HAP-1 (cell line): ENCODE measurements at regions not wholly inside any gene's neighbourhood (a gene's known extent, or its start where the extent isn't known, plus 50 kb on each side); places are given as distances from the start of the nearest gene placed in this dataset.
"Not testable (repeated sequence)": the region's sequence is repeated elsewhere in the genome, so short reads cannot be mapped to it uniquely, and the experiment has no call there.

ENCODE experiments used
- DNase-seq, 2 experiments: peaks; one replicate each; pipeline ENCODE4 v3.0.0-alpha.2; 2016 to 2020; ENCODE audit warnings: low spot score in 2 of 2
- H3K27me3 ChIP-seq: fragments of 250-450 bp; sonication (Bioruptor Pico); 2 replicates; pipeline ENCODE4 v1.5.1; 2020; ENCODE audit warnings: low read depth, mild to moderate bottlenecking, moderate library complexity
- H3K36me3 ChIP-seq: fragments of 250-450 bp; sonication (Bioruptor Pico); replicated peaks from 2 replicates; pipeline ENCODE4 v1.5.1; 2020; ENCODE audit warnings: mild to moderate bottlenecking
- H3K4me1 ChIP-seq: fragments of 250-450 bp; sonication (Bioruptor Pico); 2 replicates; pipeline ENCODE4 v1.5.1; 2020; ENCODE audit warnings: mild to moderate bottlenecking
- H3K4me3 ChIP-seq: fragments of 250-450 bp; sonication (Bioruptor Pico); 2 replicates; pipeline ENCODE4 v1.5.1; 2020; ENCODE audit warnings: mild to moderate bottlenecking, moderate library complexity
- H3K9me3 ChIP-seq: fragments of 250-450 bp; sonication (Bioruptor Pico); 2 replicates; pipeline ENCODE4 v1.5.1; 2020; ENCODE audit warnings: mild to moderate bottlenecking, moderate library complexity
- in situ Hi-C: fragments of 300-500 bp; cut with MboI; formaldehyde crosslinking; loops from 3 replicates; pipeline ENCODE4 v1.14.3; 2020; ENCODE audit warnings: low sequenced_read_pairs, inconsistent platforms, mixed read lengths

DNA sequence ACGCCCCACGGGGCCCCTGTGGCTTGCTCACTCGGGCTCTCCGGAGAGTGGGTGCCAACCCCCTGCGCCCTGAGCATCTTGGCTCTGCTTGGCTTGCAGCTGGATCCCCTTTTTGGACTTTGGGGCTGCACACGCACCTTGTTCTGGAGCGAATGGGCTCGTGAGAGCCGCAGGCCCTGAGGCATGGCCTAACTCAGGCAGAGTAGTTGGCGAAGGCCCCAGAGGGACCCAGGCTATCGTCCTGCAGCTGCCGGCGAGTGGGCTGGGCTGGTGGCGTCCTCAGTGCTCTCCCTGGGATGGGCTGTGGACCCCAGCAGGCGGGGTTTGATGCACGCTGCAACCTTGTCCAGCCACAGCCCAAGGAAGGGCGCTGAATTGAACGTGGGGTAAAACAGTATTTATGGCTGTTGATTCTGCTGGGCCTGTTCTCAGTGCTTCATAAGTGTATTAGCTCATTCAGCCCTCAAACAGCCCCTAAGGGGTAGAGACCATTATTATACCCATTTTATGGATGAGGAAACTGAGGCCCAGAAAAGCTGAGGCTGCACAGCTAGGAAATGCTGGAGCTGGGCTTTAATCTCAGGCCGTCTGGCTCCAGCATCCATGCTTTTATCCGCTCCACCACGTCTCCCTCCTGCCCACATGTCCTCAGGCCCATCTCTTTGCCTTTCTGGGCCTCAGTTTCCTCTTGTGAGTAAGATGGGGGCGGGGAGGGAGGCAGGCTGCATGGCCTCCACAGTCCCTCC lies 171.2 kb upstream of the CIBAR2 start:
- Histone ChIP-seq H3K4me1 (peaks cover 5% of the 10 kb centered on the region; the same call in 1 of the 2 replicates), H3K27me3 (no peaks in the 10 kb centered on the region), H3K4me3 (no peak overlapping the region), H3K9me3 (no peaks in the 10 kb centered on the region), H3K36me3 (no peaks in the 10 kb centered on the region)
- in situ Hi-C loops: no loop called here
- no peak for DNase-seq

DNA sequence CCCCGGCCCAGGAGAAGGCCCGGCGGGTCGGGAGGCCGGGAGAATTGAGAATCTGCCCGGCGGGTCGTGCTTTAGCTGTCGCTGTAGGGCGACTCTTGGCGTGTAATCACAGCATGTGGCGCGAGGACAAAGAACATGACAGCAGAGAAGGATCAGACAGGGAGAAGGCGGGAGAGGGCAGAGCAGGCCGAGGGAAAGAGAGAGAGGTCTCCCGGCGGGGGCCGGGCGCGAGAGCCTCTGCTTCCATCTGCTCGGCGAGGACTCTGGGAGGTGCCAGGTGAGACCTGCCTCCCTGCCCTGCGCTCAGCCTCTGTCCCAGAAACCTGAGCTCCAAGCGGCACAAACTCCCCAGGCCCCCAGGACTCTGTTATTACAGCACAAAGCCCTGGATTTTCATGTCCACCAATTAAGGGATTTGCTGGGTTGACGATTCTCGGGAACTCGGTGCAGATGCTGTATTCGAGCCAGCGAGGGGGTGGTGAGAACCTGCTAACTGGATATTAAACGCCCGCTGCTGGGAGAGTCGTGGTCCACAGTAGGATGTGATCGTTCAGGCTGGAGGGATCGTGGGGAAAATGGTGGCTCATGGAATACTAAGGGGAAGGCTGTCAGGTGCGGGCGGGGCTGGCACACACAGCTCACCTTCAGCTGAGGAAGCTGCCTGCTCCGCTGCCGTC lies 172.0 kb upstream of the CIBAR2 start:
- peak in 1 of 2 experiments; percentile 33 for DNase-seq
- Histone ChIP-seq H3K9me3 (no peaks in the 10 kb centered on the region), H3K36me3 (no peaks in the 10 kb centered on the region), H3K4me1 (peaks cover 5% of the 10 kb centered on the region; the same call in 1 of the 2 replicates), H3K27me3 (no peaks in the 10 kb centered on the region), H3K4me3 (no peak overlapping the region)
- in situ Hi-C loops: no loop called here

DNA sequence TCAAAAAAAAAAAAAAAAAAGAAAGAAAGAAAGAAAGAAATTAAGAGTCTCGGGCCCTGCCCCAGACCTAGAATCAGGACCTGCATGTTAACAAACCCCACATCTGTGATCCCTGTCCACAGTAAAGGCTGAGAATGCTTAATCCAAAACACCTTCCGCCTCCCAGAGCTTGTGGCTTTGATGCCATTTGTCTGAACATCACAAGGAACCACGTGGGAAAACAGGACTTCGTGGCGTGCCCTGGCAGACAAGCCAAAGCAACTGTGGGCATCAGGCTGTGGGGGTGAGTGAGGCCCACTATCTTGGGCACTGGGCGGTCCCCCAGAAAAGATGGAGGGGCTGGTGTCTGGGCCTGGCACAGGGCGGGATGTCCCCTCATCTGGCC lies 173.4 kb upstream of the CIBAR2 start:
- no peak for DNase-seq
- in situ Hi-C loops: no loop called here
- Histone ChIP-seq H3K27me3 (no peaks in the 10 kb centered on the region), H3K4me3 (no peak overlapping the region), H3K36me3 (no peaks in the 10 kb centered on the region), H3K9me3 (no peaks in the 10 kb centered on the region), H3K4me1 (peaks cover 5% of the 10 kb centered on the region; the same call in 1 of the 2 replicates)

DNA sequence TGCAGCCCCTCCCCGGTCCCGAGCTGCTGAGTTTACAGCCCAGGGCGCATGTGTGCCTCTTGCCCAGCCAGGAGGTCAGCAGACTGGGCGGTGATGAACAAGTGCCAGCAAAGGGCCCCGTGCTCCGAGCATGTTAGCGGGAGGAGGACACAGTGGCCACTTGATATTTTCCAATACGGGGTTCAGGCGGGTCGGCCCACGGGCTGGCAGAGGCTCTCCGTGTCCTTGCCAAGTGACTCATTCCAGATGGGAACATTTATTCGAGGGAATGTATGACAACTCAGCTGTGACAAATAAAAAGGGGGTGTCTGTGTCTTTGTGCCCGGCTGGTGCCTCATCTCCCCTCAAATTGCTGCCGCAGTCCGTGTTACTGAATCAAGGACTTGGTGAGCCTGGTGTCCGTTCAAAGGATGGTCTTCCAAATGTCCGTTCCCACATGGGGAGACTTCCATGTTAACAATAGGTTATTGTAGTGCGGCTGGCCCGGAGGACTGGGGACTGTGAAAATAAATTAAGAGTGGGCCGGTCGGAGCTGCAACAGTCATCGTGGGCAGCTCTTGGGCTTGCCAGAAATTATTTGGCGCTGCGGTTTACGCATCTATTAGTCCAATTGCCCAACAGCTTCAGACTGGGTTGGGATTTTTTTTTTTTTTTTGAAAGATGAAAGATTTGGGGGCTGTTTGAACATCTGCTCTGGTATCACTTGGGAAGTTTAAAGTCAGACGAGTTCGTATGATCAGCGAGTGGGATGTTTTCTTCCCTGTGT lies 174.0 kb upstream of the CIBAR2 start:
- H3K4me3 ChIP-seq: no peak overlapping the region
- H3K9me3 ChIP-seq: no peaks in the 10 kb centered on the region
- in situ Hi-C loops: no loop called here
- DNase-seq: no peak
- peaks cover 5% of the 10 kb centered on the region; the same call in 1 of the 2 replicates for H3K4me1 ChIP-seq
- H3K36me3 ChIP-seq: no peaks in the 10 kb centered on the region
- no peaks in the 10 kb centered on the region for H3K27me3 ChIP-seq

DNA sequence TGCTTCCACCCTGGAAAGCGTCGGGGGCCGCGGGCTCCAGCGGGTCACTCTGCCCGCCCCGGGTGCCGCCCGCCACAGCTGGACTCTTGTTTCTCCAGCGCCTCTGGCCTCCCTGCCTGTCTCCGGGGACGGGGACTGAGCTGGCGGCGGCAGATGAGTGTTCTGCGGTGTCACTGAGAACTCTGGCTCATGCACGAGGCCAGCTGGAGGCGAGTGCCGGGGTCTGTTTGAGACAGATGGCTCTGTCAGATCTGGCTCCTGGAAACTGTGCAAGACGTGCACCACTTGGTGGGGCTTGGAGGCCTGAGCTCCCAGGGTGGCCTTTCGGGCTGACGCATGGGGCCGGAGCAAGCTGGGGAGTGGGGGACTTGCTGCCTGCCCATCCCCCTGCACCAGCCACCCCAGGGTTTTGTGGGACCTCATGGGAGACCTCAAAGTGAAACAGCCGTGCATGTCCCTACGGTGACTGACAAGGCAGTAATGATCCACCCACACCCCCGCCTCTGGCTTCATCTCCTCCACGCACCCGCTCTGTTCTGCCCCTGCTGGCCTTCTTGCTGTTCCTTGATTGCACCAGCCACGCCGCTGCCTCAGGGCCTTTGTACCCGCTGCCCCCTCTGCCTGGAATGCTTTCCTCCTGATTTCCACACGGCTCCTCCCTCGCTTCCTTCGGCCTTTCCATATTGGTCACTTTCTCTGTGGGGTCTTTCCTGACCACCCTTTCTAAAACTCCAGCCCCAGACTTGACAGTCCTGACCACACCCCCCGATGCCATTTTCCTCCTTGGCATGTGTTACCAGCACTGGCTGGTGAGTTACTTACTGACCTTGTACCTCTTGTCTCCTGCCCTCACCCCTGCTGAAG lies 174.9 kb upstream of the CIBAR2 start:
- Histone ChIP-seq H3K27me3 (no peaks in the 10 kb centered on the region), H3K4me3 (no peak overlapping the region), H3K4me1 (peaks cover 5% of the 10 kb centered on the region; the same call in 1 of the 2 replicates), H3K36me3 (no peaks in the 10 kb centered on the region), H3K9me3 (no peaks in the 10 kb centered on the region)
- in situ Hi-C loops: no loop called here
- DNase-seq: no peak

DNA sequence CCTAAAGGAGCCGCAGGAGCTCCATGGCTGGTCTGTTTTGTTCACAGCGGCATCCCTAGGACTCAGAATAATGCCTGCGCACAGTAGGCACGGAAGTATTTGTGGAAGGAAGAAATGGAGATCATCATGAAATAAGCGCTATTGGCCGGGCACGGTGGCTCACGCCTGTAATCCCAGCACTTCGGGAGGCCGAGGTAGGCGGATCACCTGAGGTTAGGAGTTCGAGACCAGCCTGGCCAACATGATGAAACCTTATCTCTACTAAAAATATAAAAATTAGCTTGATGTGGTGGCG lies 175.5 kb upstream of the CIBAR2 start:
- H3K9me3 ChIP-seq, in situ Hi-C loops, H3K4me3 ChIP-seq, DNase-seq, H3K36me3 ChIP-seq, H3K4me1 ChIP-seq, H3K27me3 ChIP-seq: not testable (repeated sequence)

DNA sequence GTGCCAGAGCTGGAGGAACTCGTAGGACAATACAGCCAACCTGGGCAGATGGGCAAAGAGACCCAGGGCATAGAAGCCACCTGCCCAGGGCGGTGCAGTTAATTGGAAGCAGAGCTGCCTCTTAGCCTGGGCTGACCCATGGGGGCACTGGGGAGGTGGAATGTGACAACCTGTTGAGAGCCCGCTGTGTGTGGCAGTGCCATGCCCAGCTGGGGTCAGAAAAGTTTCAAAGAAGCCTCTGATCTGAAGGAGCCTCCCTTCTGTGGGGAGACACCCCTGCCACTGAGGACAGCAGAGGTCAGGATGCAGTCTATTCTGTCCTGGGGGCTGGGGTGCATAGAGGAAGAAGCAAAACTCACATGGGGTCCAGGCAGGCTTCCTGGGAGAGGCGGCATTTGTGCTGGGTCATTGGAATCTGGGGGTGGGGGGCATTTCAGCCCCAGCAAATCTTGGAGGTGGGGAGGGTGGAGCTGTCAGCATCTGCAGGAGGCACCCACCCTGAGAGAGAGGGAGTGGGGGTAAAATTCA lies 176.1 kb upstream of the CIBAR2 start:
- Histone ChIP-seq H3K9me3 (no peaks in the 10 kb centered on the region), H3K27me3 (no peaks in the 10 kb centered on the region), H3K4me3 (no peak overlapping the region), H3K4me1 (peaks cover 5% of the 10 kb centered on the region; the same call in 1 of the 2 replicates), H3K36me3 (no peaks in the 10 kb centered on the region)
- DNase-seq: no peak
- in situ Hi-C loops: no loop called here

DNA sequence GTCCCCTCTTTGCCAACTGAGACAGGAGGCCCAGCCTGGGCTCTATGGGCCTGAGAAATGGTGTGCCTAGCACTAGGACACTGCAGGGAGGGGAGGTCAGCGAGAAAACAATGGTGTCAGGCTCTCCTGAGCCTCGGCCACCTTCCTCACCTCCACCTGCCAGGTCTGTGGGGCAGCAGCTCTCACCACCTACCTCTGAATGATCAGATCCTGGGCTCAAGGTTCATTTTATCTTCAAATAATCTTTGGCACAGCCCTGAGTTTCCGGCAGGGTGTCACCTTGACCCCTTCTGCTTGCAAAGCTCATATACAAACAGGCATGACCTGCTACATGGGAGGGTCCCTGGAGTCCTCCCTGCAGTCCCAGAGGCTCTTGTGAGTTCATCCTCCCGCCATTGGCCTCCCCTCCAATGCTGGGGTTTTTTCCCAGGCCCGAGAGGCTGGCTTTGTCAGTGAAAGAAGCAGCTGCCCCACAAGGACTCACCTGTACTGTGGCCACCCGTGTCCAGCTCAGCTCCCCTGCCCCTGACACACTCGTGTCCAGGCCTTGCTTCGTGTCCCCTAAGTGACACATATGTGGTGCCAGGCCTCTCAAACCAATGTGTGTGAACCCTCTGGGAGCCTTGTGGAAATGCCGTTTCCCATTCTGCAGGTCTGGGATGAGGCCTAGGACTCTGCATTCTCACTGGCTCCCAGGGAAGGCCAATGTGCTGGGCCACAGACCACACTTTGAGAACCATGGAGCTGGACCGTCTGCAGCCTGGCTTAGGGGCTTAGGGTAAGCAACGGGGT lies 176.8 kb upstream of the CIBAR2 start:
- H3K4me1 ChIP-seq: peaks cover 2% of the 10 kb centered on the region; the same call in 1 of the 2 replicates
- DNase-seq: no peak
- H3K4me3 ChIP-seq: no peak overlapping the region
- H3K36me3 ChIP-seq: no peaks in the 10 kb centered on the region
- in situ Hi-C loops: no loop called here
- H3K9me3 ChIP-seq: no peaks in the 10 kb centered on the region
- H3K27me3 ChIP-seq: no peaks in the 10 kb centered on the region

DNA sequence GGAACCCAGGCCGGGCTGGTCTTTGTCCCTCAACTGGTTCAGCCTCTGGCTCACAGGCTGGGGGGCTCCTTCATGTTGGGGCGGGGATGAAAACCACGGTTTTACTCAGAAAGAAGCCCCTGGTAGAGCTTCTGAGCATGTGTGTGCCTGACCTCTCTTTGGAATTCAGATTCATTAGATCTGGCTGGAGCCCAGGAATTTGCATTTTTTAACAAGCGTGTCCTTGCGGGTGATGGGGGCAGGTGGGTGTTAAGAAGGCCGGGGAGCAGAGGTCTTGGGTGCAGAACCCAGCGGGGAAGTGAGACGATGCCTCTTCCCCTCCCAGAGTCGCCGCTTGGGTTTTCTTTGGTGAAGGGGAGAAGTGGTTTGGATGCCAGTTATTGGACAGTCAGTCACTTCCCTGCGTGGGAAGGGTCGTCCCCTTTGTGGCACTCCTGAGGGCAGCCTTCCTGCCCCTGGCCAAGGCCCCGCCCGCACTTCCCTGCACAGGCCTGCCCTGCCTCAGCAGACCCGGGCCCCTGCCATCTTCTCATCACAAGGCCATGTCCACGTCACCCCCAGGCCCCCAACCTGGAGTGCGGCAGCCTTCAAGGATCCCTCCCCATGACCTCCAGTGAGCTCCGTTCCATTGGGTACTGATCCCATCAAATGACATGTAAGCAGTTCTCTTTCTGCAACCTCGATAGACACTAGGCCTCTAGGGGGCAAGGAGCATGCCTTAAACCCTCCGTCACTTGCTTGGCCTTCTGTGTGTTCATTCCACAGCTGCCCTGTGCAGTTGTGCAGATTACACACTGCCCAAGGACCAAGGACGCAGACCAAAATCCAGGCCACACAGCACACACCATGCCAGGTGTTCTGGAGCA lies 177.7 kb upstream of the CIBAR2 start:
- no peaks in the 10 kb centered on the region for H3K27me3 ChIP-seq
- in situ Hi-C loops: no loop called here
- H3K36me3 ChIP-seq: no peaks in the 10 kb centered on the region
- no peak overlapping the region for H3K4me3 ChIP-seq
- no peaks in the 10 kb centered on the region for H3K4me1 ChIP-seq
- H3K9me3 ChIP-seq: no peaks in the 10 kb centered on the region
- no peak for DNase-seq

DNA sequence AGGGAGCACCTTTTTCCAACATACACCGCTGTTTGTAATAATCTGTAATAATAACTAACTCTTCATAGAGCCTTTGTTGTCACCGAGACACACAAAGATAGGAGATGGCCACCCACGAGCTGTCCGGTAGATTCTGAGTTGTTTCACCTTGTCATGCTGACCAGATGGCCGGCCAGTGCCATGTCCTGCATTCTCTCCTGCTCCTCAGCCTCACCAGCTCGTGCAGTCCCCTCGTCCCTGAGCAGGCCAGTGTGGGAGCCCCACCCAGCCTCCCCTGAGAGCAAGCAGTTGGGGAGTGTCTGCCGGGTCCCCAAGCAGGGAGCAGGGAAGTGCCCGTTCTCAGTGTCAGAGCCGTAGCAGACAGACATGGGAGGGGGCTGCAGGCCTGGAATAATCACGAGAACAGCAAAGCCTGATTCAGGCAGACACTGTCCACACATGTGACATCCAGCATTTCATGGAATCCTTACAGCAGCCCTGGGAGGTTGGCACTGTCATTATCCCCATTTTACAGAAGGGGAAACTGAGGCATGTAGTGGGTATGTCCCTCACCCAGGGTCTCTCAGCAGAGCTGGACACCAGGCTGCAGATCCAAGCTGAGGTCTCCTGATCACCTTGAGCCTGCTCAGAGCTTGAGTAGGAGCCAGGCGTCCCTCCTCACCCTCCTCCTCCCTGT lies 178.5 kb upstream of the CIBAR2 start:
- Histone ChIP-seq H3K27me3 (no peaks in the 10 kb centered on the region), H3K4me1 (no peaks in the 10 kb centered on the region), H3K4me3 (no peak overlapping the region), H3K36me3 (no peaks in the 10 kb centered on the region), H3K9me3 (no peaks in the 10 kb centered on the region)
- in situ Hi-C loops: no loop called here
- DNase-seq: no peak

DNA sequence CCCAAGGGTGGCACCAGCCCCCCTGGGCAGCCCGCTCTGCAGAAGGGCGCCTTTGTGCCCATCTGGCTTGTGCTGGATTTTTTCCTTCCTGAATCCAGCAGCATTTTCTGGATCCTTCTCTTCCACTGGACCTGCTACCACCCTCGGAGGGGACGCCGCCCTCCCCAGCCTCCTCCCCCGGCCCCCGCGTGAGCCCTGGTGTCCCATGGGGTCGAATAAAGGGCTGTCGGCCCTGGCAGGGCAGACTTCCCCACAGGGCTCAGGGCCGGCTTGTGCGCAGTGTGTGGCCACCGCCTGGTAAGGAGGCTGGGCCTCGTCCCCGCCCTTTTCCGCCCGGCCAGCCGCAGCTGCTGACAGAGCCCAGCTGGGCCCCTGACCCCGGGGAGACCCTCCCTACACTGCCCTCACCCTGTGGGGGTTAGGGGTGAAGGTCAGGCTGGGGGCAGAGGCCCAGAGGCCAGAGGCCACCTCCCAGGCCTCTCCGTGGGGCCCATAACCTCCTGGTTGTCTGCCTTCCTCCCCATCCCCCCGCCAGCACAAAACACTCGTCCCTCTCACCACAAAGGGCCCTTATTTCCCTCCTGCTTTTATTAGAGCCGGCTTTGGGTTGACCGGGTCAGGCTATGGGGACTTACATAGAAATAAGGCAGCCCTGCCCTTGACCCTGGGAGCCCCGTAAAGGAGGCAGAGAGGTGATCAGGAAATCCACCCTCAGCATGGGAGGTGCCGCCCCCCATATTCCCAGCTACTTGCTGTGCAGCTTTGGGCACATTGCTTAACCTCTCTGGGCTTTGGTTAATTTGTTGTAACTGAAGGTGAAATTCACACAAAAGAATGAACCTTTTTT lies 179.3 kb upstream of the CIBAR2 start:
- no peaks in the 10 kb centered on the region for H3K27me3 ChIP-seq
- in situ Hi-C loops: no loop called here
- no peak overlapping the region for H3K4me3 ChIP-seq
- no peaks in the 10 kb centered on the region for H3K4me1 ChIP-seq
- no peaks in the 10 kb centered on the region for H3K36me3 ChIP-seq
- DNase-seq: no peak
- no peaks in the 10 kb centered on the region for H3K9me3 ChIP-seq
